Fibroblast of lung (primary cell): ENCODE measurements at regions not wholly inside any gene's neighbourhood (a gene's known extent, or its start where the extent isn't known, plus 50 kb on each side); places are given as distances from the start of the nearest gene placed in this dataset.

ENCODE experiments used
- DNase-seq, 2 donors: peaks; one replicate each; pipeline versions ENCODE4 v3.0.0 to v3.0.0-alpha.2; 2010; ENCODE audit warnings: low read depth in 2 of 2
- H2AFZ ChIP-seq: 2 replicates; pipeline ENCODE4 v1.5.1; 2012; ENCODE audit warnings: low read length, control low read depth, inconsistent platforms
- H3K27ac ChIP-seq: 2 replicates; pipeline ENCODE4 v1.5.1; 2011; ENCODE audit warnings: low read length, control low read depth; ENCODE audit not compliant: insufficient read depth
- H3K27me3 ChIP-seq: 2 replicates; pipeline ENCODE4 v1.5.1; 2011; ENCODE audit warnings: mild to moderate bottlenecking, low read length; ENCODE audit not compliant: control insufficient read depth, insufficient read depth
- H3K36me3 ChIP-seq: 2 replicates; pipeline ENCODE4 v1.5.1; 2011; ENCODE audit warnings: low read length; ENCODE audit not compliant: control insufficient read depth, insufficient read depth
- H3K4me1 ChIP-seq: 2 replicates; pipeline ENCODE4 v1.5.1; 2011; ENCODE audit warnings: low read length; ENCODE audit not compliant: control insufficient read depth, insufficient read depth; ENCODE audit errors: extremely low read depth
- H3K4me2 ChIP-seq: 2 replicates; pipeline ENCODE4 v1.5.1; 2011; ENCODE audit warnings: low read length, control low read depth; ENCODE audit not compliant: insufficient read depth; ENCODE audit errors: extremely low read depth
- H3K4me3 ChIP-seq, 4 experiments: fragments of 200-600 bp in 1 of 4; sonication (generic) in 1 of 4; replicated peaks in 1 of 4; 2 replicates each; pipeline ENCODE4 v1.5.1; 2011 to 2016; ENCODE audit warnings: low read length in 4 of 4, low read depth in 3 of 4, mild to moderate bottlenecking in 3 of 4, control low read depth in 2 of 4, inconsistent platforms in 1 of 4, mixed read lengths in 1 of 4; ENCODE audit not compliant: insufficient read depth in 1 of 4; ENCODE audit errors: control extremely low read depth in 1 of 4
- H3K79me2 ChIP-seq: 2 replicates; pipeline ENCODE4 v1.5.1; 2012; ENCODE audit warnings: mild to moderate bottlenecking, low read length, inconsistent platforms; ENCODE audit not compliant: control insufficient read depth, insufficient read depth
- H3K9ac ChIP-seq: 2 replicates; pipeline ENCODE4 v1.5.1; 2011; ENCODE audit warnings: mild to moderate bottlenecking, low read length, control low read depth; ENCODE audit not compliant: insufficient read depth
- H3K9me3 ChIP-seq: 2 replicates; pipeline ENCODE4 v1.5.1; 2012; ENCODE audit warnings: low read depth, low read length; ENCODE audit not compliant: control insufficient read depth, insufficient read depth
- H4K20me1 ChIP-seq: 2 replicates; pipeline ENCODE4 v1.5.1; 2011; ENCODE audit warnings: low read length; ENCODE audit not compliant: control insufficient read depth, insufficient read depth; ENCODE audit errors: extremely low read depth
- EZH2 ChIP-seq: IDR thresholded peaks from 2 replicates; pipeline ENCODE4 v1.5.1; 2012; ENCODE audit warnings: low read length, control low read depth, mild to moderate bottlenecking; ENCODE audit errors: missing control alignments
- TF ChIP-seq, protein P1 (sequence below), 2 donors: IDR thresholded peaks in 1 of 2; conservative IDR thresholded peaks in 1 of 2; 1 replicate in 1 of 2; 2 replicates in 1 of 2; pipeline ENCODE4 v1.5.1; 2011 to 2012; ENCODE audit warnings: low read length in 2 of 2, control low read depth in 1 of 2, inconsistent platforms in 1 of 2, low read depth in 1 of 2, mild to moderate bottlenecking in 1 of 2

DNA sequence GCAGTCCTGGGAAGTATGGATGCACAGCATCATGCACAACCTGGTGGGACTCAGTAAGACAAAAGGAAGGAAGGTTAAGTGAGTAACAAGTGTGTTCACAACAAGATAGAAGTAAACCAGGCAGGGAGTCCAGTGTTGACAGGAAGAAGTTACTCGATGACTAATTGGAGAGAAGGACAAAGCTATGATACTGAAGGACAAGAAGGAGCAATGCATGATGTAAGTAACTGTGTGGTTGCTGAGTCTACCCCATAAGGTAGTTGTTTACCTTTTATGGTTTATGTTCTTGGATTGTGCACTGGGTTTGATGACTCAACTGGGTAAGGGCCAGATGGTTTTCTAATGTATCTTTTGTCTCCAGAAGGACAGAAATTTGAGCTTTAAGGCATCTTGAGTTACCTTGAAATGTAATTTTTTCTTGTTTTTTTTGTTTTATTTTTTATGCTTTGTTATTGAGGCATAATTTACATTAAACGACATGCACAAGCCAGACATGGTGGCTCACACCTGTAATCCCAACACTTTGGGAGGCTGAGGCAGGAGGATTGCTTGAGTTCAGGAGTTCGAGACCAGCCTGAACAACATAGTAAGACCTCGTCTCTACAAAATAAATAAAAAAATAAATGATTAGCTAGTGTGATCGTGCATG is 89.2 kb upstream of the CAST start:
- peak overlapping the region; percentile 2 for H3K27ac ChIP-seq
- no peaks in the 10 kb centered on the region for H3K27me3 ChIP-seq
- no peak overlapping the region for H3K4me2 ChIP-seq
- H3K9me3 ChIP-seq: no peaks in the 10 kb centered on the region
- no peaks in the 10 kb centered on the region for H4K20me1 ChIP-seq
- no peak overlapping the region for H3K9ac ChIP-seq
- DNase-seq: peak; percentile 94 to 99
- H3K4me3 ChIP-seq: no peak overlapping the region
- H3K4me1 ChIP-seq: peaks cover 7% of the 10 kb centered on the region
- H3K79me2 ChIP-seq: no peaks in the 10 kb centered on the region
- no peak overlapping the region for H2AFZ ChIP-seq
- H3K36me3 ChIP-seq: no peaks in the 10 kb centered on the region
- no peak for TF ChIP-seq EZH2
- TF ChIP-seq, protein P1, sequence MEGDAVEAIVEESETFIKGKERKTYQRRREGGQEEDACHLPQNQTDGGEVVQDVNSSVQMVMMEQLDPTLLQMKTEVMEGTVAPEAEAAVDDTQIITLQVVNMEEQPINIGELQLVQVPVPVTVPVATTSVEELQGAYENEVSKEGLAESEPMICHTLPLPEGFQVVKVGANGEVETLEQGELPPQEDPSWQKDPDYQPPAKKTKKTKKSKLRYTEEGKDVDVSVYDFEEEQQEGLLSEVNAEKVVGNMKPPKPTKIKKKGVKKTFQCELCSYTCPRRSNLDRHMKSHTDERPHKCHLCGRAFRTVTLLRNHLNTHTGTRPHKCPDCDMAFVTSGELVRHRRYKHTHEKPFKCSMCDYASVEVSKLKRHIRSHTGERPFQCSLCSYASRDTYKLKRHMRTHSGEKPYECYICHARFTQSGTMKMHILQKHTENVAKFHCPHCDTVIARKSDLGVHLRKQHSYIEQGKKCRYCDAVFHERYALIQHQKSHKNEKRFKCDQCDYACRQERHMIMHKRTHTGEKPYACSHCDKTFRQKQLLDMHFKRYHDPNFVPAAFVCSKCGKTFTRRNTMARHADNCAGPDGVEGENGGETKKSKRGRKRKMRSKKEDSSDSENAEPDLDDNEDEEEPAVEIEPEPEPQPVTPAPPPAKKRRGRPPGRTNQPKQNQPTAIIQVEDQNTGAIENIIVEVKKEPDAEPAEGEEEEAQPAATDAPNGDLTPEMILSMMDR (conservative IDR thresholded peaks at IDR 0.05 in 1 of 2, IDR thresholded peaks at IDR 0.05 in 1 of 2; ENCODE audit: low read depth in 1 of 2, low read length in 2 of 2): no peak

DNA sequence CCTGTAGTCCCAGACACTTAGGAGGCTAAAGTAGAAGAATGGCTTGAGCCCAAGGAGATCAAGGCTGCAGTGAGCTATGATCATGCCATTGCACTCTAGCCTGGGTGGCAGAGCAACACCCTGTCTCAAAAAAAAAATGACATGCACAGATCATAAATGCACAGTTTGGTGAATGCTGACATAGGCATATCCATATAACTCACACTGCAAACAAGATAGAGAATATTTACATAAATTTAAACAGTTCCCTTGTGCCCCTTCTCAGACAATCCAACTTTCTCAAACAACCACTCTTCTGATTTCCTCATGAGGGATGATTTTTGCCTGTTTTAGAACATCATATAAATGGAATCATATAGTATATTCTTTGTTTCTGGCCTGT is 88.7 kb upstream of the CAST start:
- Histone ChIP-seq H3K27ac (no peak overlapping the region), H3K9ac (no peak overlapping the region), H2AFZ (no peak overlapping the region), H3K4me3 (no peak overlapping the region), H3K4me2 (no peak overlapping the region), H3K9me3 (no peaks in the 10 kb centered on the region), H3K4me1 (peaks cover 7% of the 10 kb centered on the region), H3K36me3 (no peaks in the 10 kb centered on the region), H3K27me3 (no peaks in the 10 kb centered on the region), H3K79me2 (no peaks in the 10 kb centered on the region), H4K20me1 (no peaks in the 10 kb centered on the region)
- no peak for DNase-seq
- TF ChIP-seq EZH2: no peak
- TF ChIP-seq, protein P1 (conservative IDR thresholded peaks at IDR 0.05 in 1 of 2, IDR thresholded peaks at IDR 0.05 in 1 of 2; ENCODE audit: low read depth in 1 of 2, low read length in 2 of 2): no peak

DNA sequence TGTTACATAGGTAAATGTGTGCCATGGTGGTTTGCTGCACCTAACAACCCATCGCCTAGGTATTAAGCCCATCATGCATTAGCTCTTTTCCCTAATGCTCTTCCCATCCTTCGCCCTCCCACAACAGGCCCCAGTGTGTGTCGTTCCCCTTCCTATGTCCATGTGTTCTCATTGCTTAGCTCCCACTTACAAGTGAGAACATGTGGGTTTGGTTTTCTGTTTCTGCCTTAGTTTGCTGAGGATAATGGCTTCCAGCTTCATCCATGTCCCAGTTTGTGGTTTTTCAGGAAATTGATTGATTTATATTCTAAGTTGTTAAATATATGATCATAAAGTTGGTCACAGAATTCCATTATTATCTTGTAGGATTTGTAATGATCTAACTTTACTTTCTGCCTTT is 85.3 kb upstream of the CAST start:
- H3K27me3 ChIP-seq: no peaks in the 10 kb centered on the region
- no peak overlapping the region for H3K27ac ChIP-seq
- no peak for TF ChIP-seq EZH2
- TF ChIP-seq, protein P1 (conservative IDR thresholded peaks at IDR 0.05 in 1 of 2, IDR thresholded peaks at IDR 0.05 in 1 of 2; ENCODE audit: low read depth in 1 of 2, low read length in 2 of 2): no peak
- H3K4me1 ChIP-seq: peaks cover 4% of the 10 kb centered on the region
- no peak for DNase-seq
- H3K4me3 ChIP-seq: no peak overlapping the region
- H3K9me3 ChIP-seq: no peaks in the 10 kb centered on the region
- no peak overlapping the region for H3K9ac ChIP-seq
- H3K79me2 ChIP-seq: no peaks in the 10 kb centered on the region
- H4K20me1 ChIP-seq: no peaks in the 10 kb centered on the region
- no peaks in the 10 kb centered on the region for H3K36me3 ChIP-seq
- no peak overlapping the region for H2AFZ ChIP-seq
- H3K4me2 ChIP-seq: no peak overlapping the region
